GM19455 (cell line): ENCODE measurements at regions not wholly inside any gene's neighbourhood (a gene's known extent, or its start where the extent isn't known, plus 50 kb on each side); places are given as distances from the start of the nearest gene placed in this dataset.

Source experiments
- ATAC-seq: cut with Tn5 transposase; IDR thresholded peaks from one replicate; pipeline ENCODE4 v1.9.1; 2021; ENCODE audit not compliant: unreplicated experiment

DNA sequence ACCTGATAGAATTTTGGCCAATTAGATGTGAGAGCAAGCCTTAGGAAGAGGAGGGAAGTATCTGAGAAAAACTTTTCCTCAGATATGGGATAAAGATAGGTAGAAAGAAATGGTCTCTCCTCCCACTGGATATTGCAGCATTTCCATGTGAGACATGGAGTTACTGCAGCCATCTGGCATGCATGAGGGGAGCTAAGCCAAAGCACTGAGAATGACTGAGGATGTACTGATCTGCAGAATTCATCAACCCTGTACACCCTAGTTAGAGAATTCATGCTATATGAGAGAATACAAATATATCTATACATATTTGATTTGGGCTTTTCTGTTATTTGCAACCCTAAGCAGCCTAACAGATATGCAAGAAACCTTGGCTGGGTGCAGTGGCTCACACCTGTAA lies 52.5 kb upstream of the RPL34 start:
- ATAC-seq: no peak

- ATAC-seq: no peak
These were observed 59.3 kb upstream of the RPL34 start for GRCh38 chr4:108561116-108561515.

GRCh38 chr4:108560616-108561015 lies 59.8 kb upstream of the RPL34 start:
- no peak for ATAC-seq

DNA sequence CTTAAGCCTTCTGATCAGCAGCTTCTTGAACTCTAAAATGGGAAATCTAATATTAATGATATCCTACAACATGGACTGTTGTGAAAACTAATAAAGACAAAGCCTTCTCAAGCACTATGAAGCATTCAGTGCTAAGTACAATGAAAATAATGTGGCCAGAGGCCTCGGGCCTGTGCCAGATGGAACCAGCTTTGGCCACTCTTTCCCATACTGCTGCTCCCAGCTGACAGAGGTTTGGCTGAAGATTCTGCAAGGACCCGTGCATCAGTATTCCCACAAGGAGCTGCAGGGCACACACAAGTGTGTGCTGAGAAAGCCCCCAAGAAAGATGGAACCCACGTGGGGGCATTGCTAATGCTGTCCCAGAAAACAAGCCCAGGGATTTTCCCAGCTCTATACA lies 60.5 kb upstream of the RPL34 start:
- no peak for ATAC-seq

DNA sequence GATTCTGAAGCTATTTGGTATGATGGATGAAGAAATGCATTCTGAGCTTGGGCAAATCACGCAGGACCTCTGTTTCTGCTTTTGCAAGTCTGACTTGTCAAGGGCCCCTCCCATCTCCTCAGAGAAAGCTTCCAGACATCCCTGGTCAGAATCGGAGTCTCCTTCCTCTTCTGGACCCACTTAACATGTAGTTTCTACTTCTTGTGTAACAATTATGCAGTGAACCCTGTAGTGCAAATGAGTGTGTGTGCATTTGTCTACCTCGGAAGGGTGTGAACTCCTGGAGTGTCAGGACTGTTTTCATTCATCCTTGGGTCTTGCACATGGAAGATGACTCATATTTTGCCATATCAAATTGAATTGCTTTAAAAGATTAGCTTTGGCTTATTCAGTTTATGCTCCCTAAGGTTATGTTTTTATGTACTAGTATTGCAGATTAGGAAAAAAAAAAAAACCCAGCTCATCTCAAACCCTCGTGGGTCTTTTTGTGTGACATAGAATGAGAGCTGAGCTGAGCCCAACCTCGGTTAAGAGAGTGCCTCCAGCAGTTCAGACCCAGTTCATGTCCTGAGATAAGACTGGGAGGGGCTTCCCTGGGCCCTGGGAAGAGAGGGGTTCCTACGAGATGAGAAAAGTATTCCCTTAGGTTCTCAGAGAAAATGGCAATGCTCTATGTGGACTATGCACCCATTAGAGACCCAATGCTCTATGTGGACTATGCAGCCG lies 61.1 kb upstream of the RPL34 start:
- no peak for ATAC-seq

DNA sequence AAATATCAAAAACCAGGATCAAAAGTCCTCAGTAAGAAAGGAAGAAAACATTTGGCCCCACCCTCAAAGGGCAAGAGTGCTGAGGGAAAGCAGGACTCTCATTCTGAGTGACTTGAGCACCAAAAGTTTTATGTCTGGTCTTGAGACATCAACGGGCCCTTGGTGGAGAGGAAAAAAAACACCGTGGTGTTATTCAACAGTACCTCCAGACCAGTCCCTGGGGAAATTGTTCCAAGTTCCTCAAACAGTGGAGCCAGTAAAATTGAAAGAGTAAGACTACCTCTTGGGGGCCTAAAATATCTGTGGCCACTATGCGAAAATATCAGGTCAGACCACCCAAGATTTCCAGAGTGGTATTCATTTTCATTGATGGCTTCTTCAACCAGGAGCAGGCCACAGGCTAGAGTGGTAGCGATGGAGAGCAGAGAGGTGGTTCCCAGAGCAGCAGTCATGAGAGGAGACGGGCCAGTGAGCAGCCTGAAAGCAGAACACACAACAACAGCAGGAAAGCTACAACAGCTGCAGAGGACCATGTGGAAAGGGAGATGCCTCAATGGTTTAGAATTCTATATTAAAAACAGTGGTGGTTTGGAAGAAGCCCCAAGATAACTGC lies 63.7 kb upstream of the RPL34 start:
- no peak for ATAC-seq

DNA sequence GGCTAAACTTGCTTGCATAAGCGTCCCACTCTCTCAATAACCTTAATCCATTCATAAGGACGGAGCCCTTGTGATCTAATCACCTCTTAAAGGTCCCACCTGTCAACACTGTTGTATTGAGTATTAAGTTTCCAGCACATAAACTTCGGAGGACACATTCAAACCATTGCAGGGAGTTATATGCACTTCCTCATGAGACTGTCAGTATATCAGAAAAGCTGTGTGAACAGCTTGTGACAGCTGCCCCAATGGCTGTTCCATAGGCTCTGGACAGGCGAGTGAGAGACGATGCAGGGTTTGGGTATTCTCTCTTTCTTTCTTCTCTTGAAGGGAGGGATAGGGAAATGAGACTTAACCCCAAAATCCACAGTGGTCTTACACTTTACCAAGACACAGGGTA lies 64.2 kb upstream of the RPL34 start:
- no peak for ATAC-seq

DNA sequence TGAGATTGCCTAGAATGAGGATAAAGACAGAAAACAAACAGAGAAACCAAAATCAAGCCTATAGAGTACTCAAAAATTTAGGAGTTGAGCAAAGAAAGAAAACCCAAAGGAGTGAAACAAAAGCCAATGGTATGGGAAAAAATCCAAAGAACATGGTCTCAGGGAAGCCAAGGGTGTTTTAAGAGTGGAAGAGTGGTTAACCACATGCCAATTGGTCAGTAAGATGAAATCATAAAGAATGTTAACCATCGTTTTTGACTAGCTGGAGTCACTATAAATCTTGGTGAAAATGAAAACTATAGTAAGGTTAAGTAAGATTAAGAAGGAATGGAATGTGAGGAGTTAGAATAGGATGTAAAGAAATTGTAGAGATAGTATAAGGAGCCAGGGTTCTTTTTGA lies 64.7 kb upstream of the RPL34 start:
- ATAC-seq: no peak

DNA sequence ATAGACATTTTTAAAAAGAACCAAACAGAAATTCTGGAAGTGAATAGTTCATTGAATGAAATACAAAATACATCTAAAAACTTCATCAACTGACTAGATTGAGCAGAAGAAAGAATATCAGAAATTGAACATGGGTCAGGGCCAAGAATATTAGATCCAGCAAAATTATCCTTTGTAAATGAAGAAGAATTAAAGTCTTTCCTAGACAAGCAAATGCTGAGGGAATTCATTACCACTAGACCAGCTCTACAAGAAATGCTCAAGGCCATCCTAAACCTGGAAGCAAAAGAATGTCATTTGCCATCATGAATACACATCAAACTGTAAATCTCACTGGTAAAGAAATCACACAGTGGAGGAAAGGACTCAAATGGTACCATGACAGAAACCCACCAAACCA lies 72.7 kb upstream of the RPL34 start:
- ATAC-seq: no peak

DNA sequence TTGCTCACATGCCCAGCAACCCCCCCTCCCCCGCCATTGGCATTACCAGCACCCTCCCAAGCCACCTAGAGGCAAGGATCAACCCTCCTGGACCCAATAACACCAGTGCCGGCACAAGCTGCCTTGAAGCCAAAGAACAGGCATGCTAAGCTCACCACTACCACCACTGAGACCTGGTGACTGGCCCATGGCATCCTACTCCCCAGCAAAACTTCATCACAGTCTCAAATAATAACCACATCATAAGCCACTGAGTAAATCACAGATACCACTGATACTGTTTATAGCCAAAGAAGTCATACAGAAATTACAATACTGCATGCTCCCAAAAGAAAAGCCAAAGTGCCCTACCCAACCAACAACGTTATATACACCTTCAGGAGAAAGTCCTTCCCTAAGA lies 73.6 kb upstream of the RPL34 start:
- no peak for ATAC-seq

DNA sequence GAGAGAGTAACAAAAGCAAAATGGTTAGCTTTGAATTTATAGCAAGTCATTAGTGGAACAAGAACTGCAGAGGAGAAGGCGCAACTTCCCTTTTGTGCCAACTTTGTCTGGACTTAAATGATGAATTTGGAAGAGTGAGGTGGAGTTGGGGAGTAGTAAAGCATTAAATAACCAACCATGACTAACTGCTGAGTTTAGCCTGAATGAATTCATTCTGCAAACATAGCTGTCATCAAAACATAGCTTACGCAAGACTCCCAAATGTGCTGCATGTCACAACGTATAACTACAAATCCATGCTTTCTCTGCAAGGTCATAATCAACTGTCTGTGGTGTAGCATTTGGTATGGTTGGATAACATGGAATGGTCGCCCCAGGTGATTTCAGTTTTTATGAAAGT lies 75.9 kb upstream of the RPL34 start:
- ATAC-seq: no peak

GRCh38 chr4:108543359-108543968 lies 76.9 kb upstream of the RPL34 start:
- no peak for ATAC-seq

DNA sequence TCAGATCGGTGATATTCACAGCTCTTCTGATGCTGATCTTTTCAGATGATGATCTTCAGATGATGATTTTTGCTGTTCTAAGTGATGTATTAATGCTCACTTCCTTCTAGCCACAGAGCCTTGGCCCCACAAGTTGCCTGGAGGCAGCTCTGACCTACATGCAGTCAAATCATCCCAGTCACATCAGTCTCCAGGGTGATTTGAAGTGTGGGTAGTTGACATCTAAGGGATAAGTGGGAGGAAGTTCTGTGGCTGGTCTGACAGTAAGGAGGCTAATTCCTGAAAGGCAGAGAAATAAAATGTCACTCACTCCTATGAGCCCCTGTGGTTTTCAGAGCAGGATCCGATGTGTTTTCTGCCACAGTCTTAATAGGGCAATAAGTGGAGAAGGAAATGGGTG lies 79.8 kb upstream of the RPL34 start:
- ATAC-seq: no peak

GRCh38 chr4:108536577-108536976 lies 83.8 kb upstream of the RPL34 start:
- no peak for ATAC-seq

DNA sequence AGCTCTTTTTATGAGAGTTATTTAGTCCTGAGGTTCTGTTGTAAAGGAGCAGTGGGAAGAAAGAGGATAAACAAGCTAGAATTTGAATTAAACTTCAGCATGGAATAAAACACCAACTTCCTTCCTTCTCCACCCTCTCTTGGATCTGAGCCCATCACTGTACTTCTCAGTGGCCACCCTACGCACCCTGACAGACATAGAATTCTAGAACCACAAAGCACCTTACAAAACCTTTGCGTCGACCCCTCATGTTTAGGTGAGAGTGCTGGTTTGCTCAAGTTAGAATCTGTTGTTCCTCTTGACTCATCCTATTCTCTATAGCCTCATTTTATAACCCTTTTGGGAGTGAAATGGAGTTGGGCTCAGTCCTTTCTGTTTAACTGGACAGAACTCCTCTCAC lies 84.6 kb upstream of the RPL34 start:
- ATAC-seq: no peak

- no peak for ATAC-seq
These were observed 86.5 kb upstream of the RPL34 start for GRCh38 chr4:108533876-108534275.

- no peak for ATAC-seq
These were observed 87.0 kb upstream of the RPL34 start for GRCh38 chr4:108533245-108533844.

DNA sequence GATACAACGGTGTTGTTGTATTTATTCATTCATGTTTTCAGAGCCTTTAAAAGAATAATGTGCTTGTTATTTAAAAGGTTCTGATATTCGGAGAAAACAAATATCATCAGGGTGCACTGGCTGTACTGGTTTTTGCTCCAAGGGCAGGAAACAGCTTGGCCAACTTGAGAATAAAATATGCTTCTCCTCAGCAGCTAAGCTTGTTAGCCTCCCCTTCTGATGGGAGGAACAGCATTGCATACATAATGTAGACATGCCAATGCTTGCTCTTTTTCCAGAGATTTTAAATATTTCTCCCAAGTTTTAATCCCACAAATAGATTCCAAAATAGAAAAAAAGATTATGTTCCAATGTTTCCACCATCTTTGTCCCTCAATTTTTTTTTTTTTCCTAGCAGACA lies 87.6 kb upstream of the RPL34 start:
- ATAC-seq: no peak

- ATAC-seq: no peak
These were observed 88.2 kb upstream of the RPL34 start for GRCh38 chr4:108532187-108532586.

- no peak for ATAC-seq
These were observed 88.9 kb upstream of the RPL34 start for GRCh38 chr4:108531461-108531860.

GRCh38 chr4:108529984-108530905 lies 90.1 kb upstream of the RPL34 start:
- ATAC-seq: no peak
